GM19438 (cell line): ENCODE measurements at regions not wholly inside any gene's neighbourhood (a gene's known extent, or its start where the extent isn't known, plus 50 kb on each side); places are given as distances from the start of the nearest gene placed in this dataset.

ENCODE experiments used
- ATAC-seq: cut with Tn5 transposase; IDR thresholded peaks from one replicate; pipeline ENCODE4 v1.9.1; 2021; ENCODE audit warnings: low read depth; ENCODE audit not compliant: unreplicated experiment

- ATAC-seq: no peak
Measured at GRCh38 chr9:75826314-75826713, 64.2 kb upstream of the PCSK5 start.

- no peak for ATAC-seq
Measured at GRCh38 chr9:75830303-75830702, 60.2 kb upstream of the PCSK5 start.

- no peak for ATAC-seq
Measured at GRCh38 chr9:75833778-75834177, 56.7 kb upstream of the PCSK5 start.

- ATAC-seq: no peak
Measured at GRCh38 chr9:75834878-75835277, 55.6 kb upstream of the PCSK5 start.
